ENCODE measurements at regions not wholly inside any gene's neighbourhood (a gene's known extent, or its start where the extent isn't known, plus 50 kb on each side); places are given as distances from the start of the nearest gene placed in this dataset.

GRCh38 chr4:166153548-166153947, 280.5 kb downstream of the TLL1 start:
- CTCF ChIA-PET, result no interaction called here
- Mint-ChIP-seq H3K4me1 (no peaks in the 10 kb centered on the region), H3K9me3 (peaks cover 4% of the 10 kb centered on the region)

GRCh38 chr4:166162327-166162726, 289.3 kb downstream of the TLL1 start:
- POLR2A ChIA-PET, result no interaction called here
- DNase-seq, result no peak
- Mint-ChIP-seq H3K4me3 (no peak overlapping the region), H3K36me3 (ENCODE audit: low read depth) (no peaks in the 10 kb centered on the region), H3K27ac (no peak overlapping the region), H3K4me1 (no peaks in the 10 kb centered on the region), H3K9me3 (peaks cover 4% of the 10 kb centered on the region), H3K27me3 (no peaks in the 10 kb centered on the region)
- CTCF ChIA-PET, result no interaction called here
- TF ChIP-seq CTCF (IDR thresholded peaks at IDR 0.05), result no peak
- no peak for ATAC-seq (ENCODE audit: low read depth)
- intact Hi-C loops (cut with micrococcal nuclease), result loop anchor here (10.0 kb wide), 1 partner anchor 1028 kb away; no protein-coding TSS in a partner anchor

More at GRCh38 chr4:166153548-166153947, 280.5 kb downstream of the TLL1 start:
- Mint-ChIP-seq H3K27me3 (no peaks in the 10 kb centered on the region), H3K4me3 (no peak overlapping the region), H3K27ac (no peak overlapping the region), H3K36me3 (ENCODE audit: low read depth) (no peaks in the 10 kb centered on the region)
- TF ChIP-seq CTCF (IDR thresholded peaks at IDR 0.05), result no peak
- POLR2A ChIA-PET, result no interaction called here
- ATAC-seq (ENCODE audit: low read depth), result no peak
- DNase-seq, result no peak
- intact Hi-C loops (cut with micrococcal nuclease), result no loop called here

DNA sequence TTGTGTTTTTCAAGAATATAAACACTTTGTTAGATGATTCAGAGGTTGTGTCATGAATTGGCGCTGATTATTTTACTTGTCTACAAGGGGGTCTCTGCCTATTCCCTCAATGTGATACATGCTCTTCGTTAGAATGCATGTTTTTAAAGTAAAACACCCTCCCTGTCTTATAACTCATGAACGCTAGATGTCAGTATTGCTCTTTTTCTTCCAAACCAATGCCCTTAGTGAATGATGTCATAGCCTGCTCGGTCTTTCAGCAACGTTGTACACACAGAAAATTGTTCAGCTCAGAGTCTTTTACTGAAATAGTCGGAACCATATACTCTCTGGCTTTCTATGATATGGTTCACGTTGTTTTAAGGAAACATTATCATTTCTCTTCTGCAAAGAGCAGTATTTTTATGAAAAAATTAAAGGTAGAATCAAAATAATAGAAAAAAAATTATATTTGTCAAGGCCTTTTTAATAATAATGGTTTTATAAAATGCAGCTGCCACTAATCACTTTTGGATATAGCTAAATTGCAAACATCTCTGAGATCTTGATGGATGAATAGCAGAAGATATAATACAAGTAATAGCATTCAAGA, 292.9 kb downstream of the TLL1 start:
- peak; percentile 60 for ATAC-seq (ENCODE audit: low read depth)
- no peaks in the 10 kb centered on the region for H3K36me3 Mint-ChIP-seq (ENCODE audit: low read depth)
- intact Hi-C loops (cut with micrococcal nuclease), result loop anchor here (1.0 to 10.0 kb wide), 4 partner anchors 87 to 1031 kb away; no protein-coding TSS in a partner anchor
- H3K4me1 Mint-ChIP-seq, result no peaks in the 10 kb centered on the region
- ChIA-PET CTCF (interaction anchor here (0.7 to 1.6 kb wide), 3 partner anchors 15 to 1987 kb away, joined by 3 read pairs; no protein-coding TSS in a partner anchor), POLR2A (no interaction called here)
- H3K27me3 Mint-ChIP-seq, result no peaks in the 10 kb centered on the region
- no peak for DNase-seq
- no peak overlapping the region for H3K27ac Mint-ChIP-seq
- TF ChIP-seq CTCF (IDR thresholded peaks at IDR 0.05), result no peak
- H3K9me3 Mint-ChIP-seq, result no peaks in the 10 kb centered on the region
- H3K4me3 Mint-ChIP-seq, result no peak overlapping the region

DNA sequence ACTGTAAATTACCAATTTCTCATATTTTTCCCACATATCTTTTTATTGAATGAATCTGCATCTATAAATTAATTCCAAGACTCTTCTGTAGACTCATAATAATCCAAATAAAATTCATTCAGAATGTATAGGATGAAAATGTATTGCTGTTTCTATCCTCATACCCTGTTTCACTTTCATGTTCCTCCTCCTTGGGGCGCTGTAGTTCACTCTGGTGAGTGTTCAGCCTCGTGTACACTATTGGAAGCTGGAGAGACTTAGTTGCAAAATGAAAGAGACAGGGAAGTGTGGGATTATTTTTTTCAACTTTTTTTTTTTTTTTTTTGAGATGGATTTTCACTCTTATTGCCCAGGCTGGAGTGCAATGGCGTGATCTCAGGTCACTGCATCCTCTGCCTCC, 296.1 kb downstream of the TLL1 start:
- Mint-ChIP-seq H3K27ac (no peak overlapping the region), H3K27me3 (no peaks in the 10 kb centered on the region), H3K36me3 (ENCODE audit: low read depth) (no peaks in the 10 kb centered on the region), H3K4me1 (no peaks in the 10 kb centered on the region), H3K9me3 (no peaks in the 10 kb centered on the region), H3K4me3 (no peak overlapping the region)
- intact Hi-C loops (cut with micrococcal nuclease), result loop anchor here (5.0 to 10.0 kb wide), 2 partner anchors 853 to 1034 kb away; no protein-coding TSS in a partner anchor
- ChIA-PET CTCF (no interaction called here), POLR2A (no interaction called here)
- no peak for TF ChIP-seq CTCF (IDR thresholded peaks at IDR 0.05)
- ATAC-seq (ENCODE audit: low read depth) (no peak), DNase-seq (no peak)

- intact Hi-C loops (cut with micrococcal nuclease), result no loop called here
- Mint-ChIP-seq H3K36me3 (ENCODE audit: low read depth) (no peaks in the 10 kb centered on the region), H3K4me1 (no peaks in the 10 kb centered on the region), H3K27ac (no peak overlapping the region), H3K4me3 (no peak overlapping the region), H3K9me3 (no peaks in the 10 kb centered on the region), H3K27me3 (no peaks in the 10 kb centered on the region)
- DNase-seq (no peak), ATAC-seq (ENCODE audit: low read depth) (no peak)
- no peak for TF ChIP-seq CTCF (IDR thresholded peaks at IDR 0.05)
- ChIA-PET CTCF (no interaction called here), POLR2A (no interaction called here)
Measured at GRCh38 chr4:166172619-166173018, 299.6 kb downstream of the TLL1 start.
